Common myeloid progenitor, CD34-positive (primary cell): ENCODE measurements at regions not wholly inside any gene's neighbourhood (a gene's known extent, or its start where the extent isn't known, plus 50 kb on each side); places are given as distances from the start of the nearest gene placed in this dataset.
A peak's percentile ranks its signal among the peaks of the same experiment; 100 is the strongest.

Experiments used
- CTCF ChIA-PET: fragments of 350-600 bp; sonication (Branson Sonifier 250); formaldehyde crosslinking; loops from one replicate; lab custom pipeline; 2021; ENCODE audit warnings: antibody characterized with exemption; lab: Charles Lee
- POLR2A ChIA-PET: fragments of 350-600 bp; sonication (Branson Sonifier 250); formaldehyde crosslinking; loops from one replicate; lab custom pipeline; 2021; ENCODE audit warnings: antibody characterized with exemption; lab: Charles Lee
- DNase-seq, 3 donors: peaks; one replicate each; pipeline versions ENCODE4 v3.0.0 to v3.0.0-alpha.2; 2013
- H3K27ac ChIP-seq, 2 experiments: 1 replicate in 1 of 2; 2 replicates in 1 of 2; pipeline ENCODE4 v1.7.0; 2013; ENCODE audit warnings: inconsistent platforms in 2 of 2, low read length in 2 of 2, mild to moderate bottlenecking in 2 of 2, low read depth in 1 of 2, moderate library complexity in 1 of 2; ENCODE audit not compliant: severe bottlenecking in 2 of 2, insufficient read depth in 1 of 2, poor library complexity in 1 of 2
- H3K27me3 ChIP-seq, 5 experiments: replicated peaks in 2 of 5; 1 replicate in 3 of 5; 2 replicates in 2 of 5; pipeline versions ENCODE4 v1.6.1 to v1.7.0; 2013; ENCODE audit warnings: low read length in 4 of 5, mild to moderate bottlenecking in 2 of 5, moderate library complexity in 2 of 5, inconsistent platforms in 1 of 5; ENCODE audit not compliant: insufficient read depth in 5 of 5, control insufficient read depth in 4 of 5
- H3K36me3 ChIP-seq, 4 experiments: 1 replicate in 2 of 4; 2 replicates in 2 of 4; pipeline versions ENCODE4 v1.6.1 to v1.7.0; 2013; ENCODE audit warnings: low read length in 3 of 4, control low read depth in 1 of 4, mild to moderate bottlenecking in 1 of 4; ENCODE audit not compliant: control insufficient read depth in 4 of 4, insufficient read depth in 4 of 4
- H3K4me1 ChIP-seq, 4 experiments: 1 replicate in 3 of 4; 2 replicates in 1 of 4; pipeline versions ENCODE4 v1.6.1 to v1.7.1; 2013; ENCODE audit warnings: low read length in 3 of 4, mild to moderate bottlenecking in 3 of 4, control low read depth in 1 of 4, inconsistent platforms in 1 of 4, moderate library complexity in 1 of 4; ENCODE audit not compliant: control insufficient read depth in 4 of 4, insufficient read depth in 4 of 4; ENCODE audit errors: control extremely low read depth in 1 of 4
- H3K4me3 ChIP-seq, 7 experiments: 1 replicate in 4 of 7; 2 replicates in 3 of 7; pipeline versions ENCODE4 v1.5.1 to v1.7.0; 2013; ENCODE audit warnings: mild to moderate bottlenecking in 7 of 7, low read length in 6 of 7, moderate library complexity in 6 of 7, inconsistent platforms in 2 of 7, low read depth in 2 of 7, control low read depth in 1 of 7; ENCODE audit not compliant: insufficient read depth in 4 of 7, control insufficient read depth in 1 of 7; ENCODE audit errors: extremely low read depth in 1 of 7
- H3K9me3 ChIP-seq, 5 experiments: 1 replicate in 4 of 5; 2 replicates in 1 of 5; pipeline versions ENCODE4 v1.6.1 to v1.7.1; 2013; ENCODE audit warnings: low read length in 4 of 5, mild to moderate bottlenecking in 2 of 5, inconsistent platforms in 1 of 5, low read depth in 1 of 5, moderate library complexity in 1 of 5; ENCODE audit not compliant: control insufficient read depth in 4 of 5, insufficient read depth in 2 of 5; ENCODE audit errors: control extremely low read depth in 1 of 5
- WGBS: methylation state at CpG from one replicate; pipeline ENCODE4 v1.1.5; 2013; ENCODE audit not compliant: insufficient coverage; 5-methylcytosine and 5-hydroxymethylcytosine counted together

DNA sequence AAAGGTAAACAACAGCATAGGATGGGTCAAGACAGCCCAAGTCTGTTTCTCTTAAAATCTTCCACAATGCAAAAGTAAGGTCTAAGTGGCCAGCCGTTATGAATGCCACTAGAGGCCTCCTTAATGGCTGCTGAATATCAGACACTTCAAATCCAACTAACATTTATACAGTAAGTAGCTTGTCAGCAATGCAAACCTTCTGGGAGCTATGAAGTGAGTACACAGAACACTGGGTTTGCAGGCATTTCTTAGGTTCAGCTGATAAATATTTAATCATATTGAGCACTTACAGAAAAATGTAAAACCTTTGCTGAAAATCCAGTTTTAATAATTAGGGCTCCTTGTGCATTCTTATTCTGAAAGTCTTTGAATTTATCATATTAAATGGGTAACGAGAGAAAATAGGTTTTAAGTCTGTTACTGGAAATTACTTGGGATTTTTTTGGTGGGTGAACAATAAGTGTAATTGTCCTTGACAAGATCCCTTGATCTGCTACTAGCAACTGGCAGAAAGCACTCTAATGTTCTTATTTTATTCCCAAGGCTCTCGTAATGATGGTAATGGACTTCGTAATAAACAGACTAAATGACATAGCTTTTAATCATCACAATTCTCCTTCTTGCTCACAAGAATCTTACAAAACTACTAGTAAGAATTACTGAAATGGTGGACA, 141.7 kb upstream of the GPR149 start:
- CTCF ChIA-PET = no interaction called here
- DNase-seq = no peak
- Histone ChIP-seq H3K36me3 (no peaks in the 10 kb centered on the region), H3K27ac (no peak overlapping the region), H3K4me3 (no peak overlapping the region), H3K4me1 (no peaks in the 10 kb centered on the region), H3K9me3 (peaks cover 0 to 7% (median 0%) of the 10 kb centered on the region in 5 experiments), H3K27me3 (no peaks in the 10 kb centered on the region)
- whole genome bisulfite sequencing = 50% methylated on average over 1 of the region's 4 CpGs
- POLR2A ChIA-PET = no interaction called here

GRCh38 chr3:154568064-154568463, 138.1 kb upstream of the GPR149 start:
- no peak overlapping the region for H3K27ac ChIP-seq
- no peaks in the 10 kb centered on the region for H3K4me1 ChIP-seq
- no peaks in the 10 kb centered on the region for H3K27me3 ChIP-seq
- 83% methylated on average over 2 of the region's 3 CpGs for WGBS
- no peak overlapping the region for H3K4me3 ChIP-seq
- H3K36me3 ChIP-seq = no peaks in the 10 kb centered on the region
- no peaks in the 10 kb centered on the region for H3K9me3 ChIP-seq
- ChIA-PET POLR2A (no interaction called here), CTCF (no interaction called here)
- DNase-seq = no peak

GRCh38 chr3:154559623-154560022, 129.6 kb upstream of the GPR149 start:
- Histone ChIP-seq H3K36me3 (no peaks in the 10 kb centered on the region), H3K4me3 (no peak overlapping the region), H3K4me1 (no peaks in the 10 kb centered on the region), H3K27ac (no peak overlapping the region), H3K27me3 (no peaks in the 10 kb centered on the region), H3K9me3 (no peaks in the 10 kb centered on the region)
- CTCF ChIA-PET = no interaction called here
- DNase-seq = no peak
- POLR2A ChIA-PET = no interaction called here
- WGBS = 100% methylated on average over 1 of the region's 2 CpGs

DNA sequence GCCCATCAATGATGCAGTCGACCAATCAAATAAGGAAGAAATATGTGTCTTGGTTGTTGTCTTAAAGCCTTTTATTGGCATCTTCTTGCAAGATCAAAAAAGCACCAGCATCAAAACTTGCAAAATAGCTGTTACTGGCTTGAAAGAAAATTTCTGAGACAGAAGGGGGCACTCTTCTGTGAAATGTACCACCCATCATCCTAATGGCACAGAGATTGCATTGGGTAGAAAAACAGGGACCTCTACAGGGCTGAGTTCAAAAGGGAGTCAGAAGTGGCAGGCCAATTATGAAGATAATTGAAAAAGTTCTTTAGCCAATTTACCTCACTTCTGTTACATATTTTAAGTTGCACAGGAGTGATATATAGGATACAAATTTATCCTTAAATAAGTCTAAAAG, 122.3 kb upstream of the GPR149 start:
- no peak overlapping the region for H3K4me3 ChIP-seq
- H3K4me1 ChIP-seq = no peaks in the 10 kb centered on the region
- H3K27me3 ChIP-seq = no peaks in the 10 kb centered on the region
- DNase-seq = peak in 2 of 3 donors; percentile 3 to 13
- H3K36me3 ChIP-seq = no peaks in the 10 kb centered on the region
- POLR2A ChIA-PET = no interaction called here
- CTCF ChIA-PET = no interaction called here
- H3K27ac ChIP-seq = no peak overlapping the region
- WGBS = no CpG with 5 or more reads among the region's 1 CpG
- no peaks in the 10 kb centered on the region for H3K9me3 ChIP-seq

DNA sequence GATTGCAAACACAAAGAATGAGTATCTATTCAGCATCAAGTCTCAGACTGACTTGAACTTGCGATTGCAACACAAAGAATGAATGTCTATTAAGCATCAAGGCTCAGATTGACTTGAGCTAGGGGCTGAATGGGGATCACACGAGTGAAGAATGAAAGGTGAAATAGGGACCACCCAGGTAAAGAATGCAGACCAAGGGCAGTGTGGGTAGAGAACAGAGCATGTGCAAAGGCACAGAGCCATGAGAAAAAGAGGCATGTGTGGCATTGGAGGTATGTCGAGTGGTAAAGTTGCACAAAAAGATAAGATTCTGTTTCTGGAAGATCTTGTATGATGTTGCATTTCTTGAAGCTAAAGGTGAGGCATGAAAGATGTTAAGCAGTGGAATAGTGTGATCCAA, 119.4 kb upstream of the GPR149 start:
- DNase-seq = no peak
- Histone ChIP-seq H3K27ac (no peak overlapping the region), H3K27me3 (no peaks in the 10 kb centered on the region), H3K4me1 (no peaks in the 10 kb centered on the region), H3K36me3 (no peaks in the 10 kb centered on the region), H3K4me3 (no peak overlapping the region), H3K9me3 (no peaks in the 10 kb centered on the region)
- ChIA-PET POLR2A (no interaction called here), CTCF (no interaction called here)
- WGBS = 90% methylated on average over 3 of the region's 3 CpGs

DNA sequence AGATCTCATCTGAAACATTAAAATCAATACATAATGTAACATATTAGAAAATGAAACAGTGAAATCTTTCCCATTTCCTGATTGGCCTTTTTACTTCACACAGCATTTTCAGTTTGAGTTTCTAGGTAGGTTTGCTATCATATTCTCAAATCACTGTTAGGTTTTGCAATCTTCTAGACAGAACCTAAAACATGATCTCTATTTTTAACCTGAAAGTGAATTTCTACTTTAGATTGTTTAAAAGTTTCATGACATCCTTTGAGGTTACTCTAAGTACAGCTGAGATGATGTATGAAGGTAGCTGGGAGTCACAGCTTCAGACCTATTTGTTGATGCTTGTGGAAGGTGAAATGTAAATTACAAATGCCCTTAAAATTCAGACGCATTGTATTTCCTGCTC, 118.4 kb upstream of the GPR149 start:
- Histone ChIP-seq H3K4me1 (no peaks in the 10 kb centered on the region), H3K27me3 (no peaks in the 10 kb centered on the region), H3K27ac (no peak overlapping the region), H3K9me3 (no peaks in the 10 kb centered on the region), H3K4me3 (no peak overlapping the region), H3K36me3 (no peaks in the 10 kb centered on the region)
- ChIA-PET POLR2A (no interaction called here), CTCF (no interaction called here)
- no peak for DNase-seq
- no CpG with 5 or more reads among the region's 1 CpG for WGBS

DNA sequence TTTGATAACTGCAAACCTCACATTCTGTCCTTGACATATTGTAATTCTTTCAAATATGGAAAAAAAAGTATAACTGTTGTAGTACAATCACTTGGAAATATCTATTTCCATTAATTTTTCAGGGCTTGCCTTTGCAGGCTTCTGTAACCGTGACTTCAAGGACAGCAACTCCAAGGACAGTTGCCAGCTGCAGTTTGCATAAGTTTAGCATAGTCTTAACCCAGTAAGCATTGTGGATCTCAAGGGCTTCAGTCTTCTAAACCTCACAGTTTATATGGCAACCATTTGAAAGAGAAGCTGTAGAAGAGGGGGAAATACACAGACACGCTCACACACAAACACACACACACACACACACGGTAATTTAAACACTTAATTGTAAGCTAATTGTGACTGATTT, 112.8 kb upstream of the GPR149 start:
- peaks cover 0 to 3% (median 0%) of the 10 kb centered on the region in 5 experiments for H3K27me3 ChIP-seq
- ChIA-PET CTCF (no interaction called here), POLR2A (no interaction called here)
- H3K36me3 ChIP-seq = no peaks in the 10 kb centered on the region
- H3K4me1 ChIP-seq = no peaks in the 10 kb centered on the region
- no peak for DNase-seq
- no peaks in the 10 kb centered on the region for H3K9me3 ChIP-seq
- no peak overlapping the region for H3K4me3 ChIP-seq
- H3K27ac ChIP-seq = no peak overlapping the region
- 100% methylated on average over 1 of the region's 3 CpGs for WGBS
